Stimulated activated CD4-positive, alpha-beta T cell treated with anti-CD3 and anti-CD28 coated beads, Interleukin-1b, Interleukin-23, amount 100 ng/mL, for 48 hours (primary cell): ENCODE measurements at regions not wholly inside any gene's neighbourhood (a gene's known extent, or its start where the extent isn't known, plus 50 kb on each side); places are given as distances from the start of the nearest gene placed in this dataset.

ENCODE experiments used
- DNase-seq: peaks from one replicate; pipeline ENCODE4 v3.0.0-alpha.2; 2020

- DNase-seq = no peak
These were observed 404.5 kb downstream of the BRD1 start for GRCh38 chr22:49423125-49423650.

GRCh38 chr22:49422701-49423100, 405.0 kb downstream of the BRD1 start:
- DNase-seq = no peak

GRCh38 chr22:49420651-49421050, 407.0 kb downstream of the BRD1 start:
- no peak for DNase-seq

- no peak for DNase-seq
These were observed 408.0 kb downstream of the BRD1 start for GRCh38 chr22:49419661-49420060.

- DNase-seq = no peak
These were observed 408.7 kb downstream of the BRD1 start for GRCh38 chr22:49418943-49419342.

- no peak for DNase-seq
These were observed 409.3 kb downstream of the BRD1 start for GRCh38 chr22:49418341-49418894.

- DNase-seq = no peak
These were observed 409.8 kb downstream of the BRD1 start for GRCh38 chr22:49417833-49418232.

GRCh38 chr22:49417326-49417725, 410.3 kb downstream of the BRD1 start:
- no peak for DNase-seq

- DNase-seq = no peak
These were observed 412.3 kb downstream of the BRD1 start for GRCh38 chr22:49415151-49415951.

- no peak for DNase-seq
These were observed 414.1 kb downstream of the BRD1 start for GRCh38 chr22:49413551-49413950.

GRCh38 chr22:49413146-49413545, 414.5 kb downstream of the BRD1 start:
- no peak for DNase-seq

- no peak for DNase-seq
These were observed 415.4 kb downstream of the BRD1 start for GRCh38 chr22:49412236-49412635.

- no peak for DNase-seq
These were observed 416.4 kb downstream of the BRD1 start for GRCh38 chr22:49411236-49411635.

- DNase-seq = no peak
These were observed 419.4 kb downstream of the BRD1 start for GRCh38 chr22:49408102-49408836.

GRCh38 chr22:49406879-49407587, 420.6 kb downstream of the BRD1 start:
- no peak for DNase-seq

GRCh38 chr22:49406047-49406650, 421.5 kb downstream of the BRD1 start:
- no peak for DNase-seq

- DNase-seq = no peak
These were observed 422.1 kb downstream of the BRD1 start for GRCh38 chr22:49405590-49405989.

GRCh38 chr22:49404576-49405241, 423.0 kb downstream of the BRD1 start:
- no peak for DNase-seq

- no peak for DNase-seq
These were observed 423.7 kb downstream of the BRD1 start for GRCh38 chr22:49404020-49404419.

GRCh38 chr22:49403102-49403501, 424.6 kb downstream of the BRD1 start:
- DNase-seq = no peak

- DNase-seq = no peak
These were observed 425.5 kb downstream of the BRD1 start for GRCh38 chr22:49402169-49402568.

- DNase-seq = no peak
These were observed 426.6 kb downstream of the BRD1 start for GRCh38 chr22:49400941-49401598.
